ENCODE measurements at regions not wholly inside any gene's neighbourhood (a gene's known extent, or its start where the extent isn't known, plus 50 kb on each side); places are given as distances from the start of the nearest gene placed in this dataset.
"Not testable (repeated sequence)": the region's sequence is repeated elsewhere in the genome, so short reads cannot be mapped to it uniquely, and the experiment has no call there.

DNA sequence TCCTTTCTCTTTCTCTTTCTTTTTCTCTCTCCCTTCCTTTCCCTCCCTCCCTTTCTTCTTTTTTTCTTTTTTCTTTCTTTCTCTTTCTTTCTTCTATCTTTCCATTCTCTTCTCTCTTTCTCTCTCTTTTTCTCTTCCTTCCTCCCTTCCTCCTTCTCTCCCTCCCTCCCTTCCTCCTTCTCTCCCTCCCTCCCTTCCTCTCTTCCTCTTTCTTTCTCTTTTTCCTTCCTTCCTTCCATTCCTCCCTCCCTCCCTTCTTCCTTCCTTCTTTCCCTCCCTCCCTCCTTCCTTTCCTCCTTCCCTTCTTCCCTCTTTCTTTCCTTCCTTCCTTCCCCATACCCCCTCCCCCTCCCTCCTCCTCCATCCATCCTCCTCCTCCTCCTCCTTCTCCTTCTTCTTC is 243.3 kb upstream of the CTNND2 start:
- TF ChIP-seq POLR2A (IDR thresholded peaks at IDR 0.05) (no peak), EP300 (IDR thresholded peaks at IDR 0.05) (no peak)
- TF ChIP-seq, protein P1, sequence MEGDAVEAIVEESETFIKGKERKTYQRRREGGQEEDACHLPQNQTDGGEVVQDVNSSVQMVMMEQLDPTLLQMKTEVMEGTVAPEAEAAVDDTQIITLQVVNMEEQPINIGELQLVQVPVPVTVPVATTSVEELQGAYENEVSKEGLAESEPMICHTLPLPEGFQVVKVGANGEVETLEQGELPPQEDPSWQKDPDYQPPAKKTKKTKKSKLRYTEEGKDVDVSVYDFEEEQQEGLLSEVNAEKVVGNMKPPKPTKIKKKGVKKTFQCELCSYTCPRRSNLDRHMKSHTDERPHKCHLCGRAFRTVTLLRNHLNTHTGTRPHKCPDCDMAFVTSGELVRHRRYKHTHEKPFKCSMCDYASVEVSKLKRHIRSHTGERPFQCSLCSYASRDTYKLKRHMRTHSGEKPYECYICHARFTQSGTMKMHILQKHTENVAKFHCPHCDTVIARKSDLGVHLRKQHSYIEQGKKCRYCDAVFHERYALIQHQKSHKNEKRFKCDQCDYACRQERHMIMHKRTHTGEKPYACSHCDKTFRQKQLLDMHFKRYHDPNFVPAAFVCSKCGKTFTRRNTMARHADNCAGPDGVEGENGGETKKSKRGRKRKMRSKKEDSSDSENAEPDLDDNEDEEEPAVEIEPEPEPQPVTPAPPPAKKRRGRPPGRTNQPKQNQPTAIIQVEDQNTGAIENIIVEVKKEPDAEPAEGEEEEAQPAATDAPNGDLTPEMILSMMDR (IDR thresholded peaks at IDR 0.05), result no peak

DNA sequence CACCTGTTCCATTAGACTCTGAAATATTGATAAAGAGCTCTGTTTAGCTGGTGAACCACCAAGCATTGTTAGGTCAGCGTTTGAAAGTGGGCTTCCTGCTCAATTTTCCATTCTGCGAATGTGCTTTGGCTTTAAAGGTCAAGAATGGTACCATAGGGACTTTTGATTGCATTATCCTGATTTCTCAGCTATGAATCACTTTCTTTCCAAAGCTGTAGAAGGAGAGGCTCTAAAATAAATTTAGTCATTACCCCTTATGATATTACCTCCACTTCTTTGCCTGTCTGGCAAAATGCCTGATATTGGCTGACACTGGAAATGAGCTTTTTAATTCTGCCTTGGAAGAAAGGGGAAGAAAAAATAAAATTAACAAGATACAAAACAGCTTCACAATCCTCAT is 237.2 kb upstream of the CTNND2 start:
- Histone ChIP-seq H3K4me3 (no peak overlapping the region), H3K9me3 (no peaks in the 10 kb centered on the region), H3K36me3 (no peaks in the 10 kb centered on the region), H3K27ac (no peak overlapping the region), H3K4me1 (ENCODE audit: insufficient read depth) (no peaks in the 10 kb centered on the region), H3K27me3 (no peaks in the 10 kb centered on the region)
- TF ChIP-seq EP300 (IDR thresholded peaks at IDR 0.05) (no peak), POLR2A (IDR thresholded peaks at IDR 0.05) (no peak)
- TF ChIP-seq, protein P1 (IDR thresholded peaks at IDR 0.05), result no peak
- no peak for DNase-seq
- 65 to 80% (median 74%) methylated on average over 2 of the region's 2 CpGs for WGBS, 3 donors
- intact Hi-C loops (cut with DNase I), result no loop called here

More for the DNA sequence above, 243.3 kb upstream of the CTNND2 start:
- Histone ChIP-seq H3K4me3 (no peak overlapping the region), H3K4me1 (ENCODE audit: insufficient read depth) (no peaks in the 10 kb centered on the region), H3K9me3 (no peaks in the 10 kb centered on the region), H3K36me3 (no peaks in the 10 kb centered on the region), H3K27me3 (no peaks in the 10 kb centered on the region), H3K27ac (no peak overlapping the region)
- intact Hi-C loops (cut with DNase I), result no loop called here
- DNase-seq, result no peak

DNA sequence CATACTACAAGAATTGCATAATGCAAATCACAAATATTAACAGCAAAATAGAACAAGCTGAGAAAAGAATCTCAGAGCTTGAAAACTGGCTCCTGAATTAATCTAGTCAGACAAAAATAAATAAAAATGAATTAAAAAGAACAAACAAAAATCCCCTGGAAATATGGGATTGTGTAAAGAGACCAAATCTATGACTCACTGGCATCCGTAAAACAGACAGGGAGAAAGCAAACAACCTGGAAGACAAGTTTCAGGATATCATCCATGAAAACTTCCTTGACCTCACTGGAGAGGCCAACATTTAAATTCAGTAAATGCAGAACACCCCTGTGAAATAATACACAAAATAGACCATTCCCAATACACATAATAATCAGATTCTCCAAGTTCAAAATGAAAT is 229.3 kb upstream of the CTNND2 start:
- H3K4me3 ChIP-seq, result no peak overlapping the region
- intact Hi-C loops (cut with DNase I), result no loop called here
- H3K27me3 ChIP-seq, result no peaks in the 10 kb centered on the region
- H3K4me1 ChIP-seq (ENCODE audit: insufficient read depth), result no peaks in the 10 kb centered on the region
- H3K36me3 ChIP-seq, result no peaks in the 10 kb centered on the region
- H3K9me3 ChIP-seq, result no peaks in the 10 kb centered on the region
- H3K27ac ChIP-seq, result no peak overlapping the region
- TF ChIP-seq POLR2A (IDR thresholded peaks at IDR 0.05) (no peak), EP300 (IDR thresholded peaks at IDR 0.05) (no peak)
- TF ChIP-seq, protein P1 (IDR thresholded peaks at IDR 0.05), result no peak
- DNase-seq, result no peak
- WGBS, 3 donors, result 0 to 91% (median 49%) methylated on average over 1 of the region's 1 CpG

DNA sequence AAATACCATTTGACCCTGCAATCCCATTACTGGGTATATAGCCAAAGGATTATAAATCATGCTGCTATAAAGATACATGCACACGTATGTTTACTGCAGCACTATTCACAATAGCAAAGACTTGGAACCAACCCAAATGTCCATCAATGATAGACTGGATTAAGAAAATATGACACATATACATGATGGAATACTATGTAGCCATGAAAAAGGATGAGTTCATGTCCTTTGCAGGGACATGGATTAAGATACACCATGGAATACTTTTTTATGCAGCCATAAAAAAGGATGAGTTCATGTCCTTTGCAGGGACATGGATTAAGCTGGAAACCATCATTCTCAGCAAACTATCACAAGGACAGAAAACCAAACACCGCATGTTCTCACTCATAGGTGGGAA is 226.8 kb upstream of the CTNND2 start:
- H3K27ac ChIP-seq; H3K4me1 ChIP-seq (ENCODE audit: insufficient read depth); H3K27me3 ChIP-seq; H3K36me3 ChIP-seq; intact Hi-C loops (cut with DNase I); H3K4me3 ChIP-seq; H3K9me3 ChIP-seq; DNase-seq: not testable (repeated sequence)
- 79 to 91% (median 84%) methylated on average over 2 of the region's 2 CpGs for WGBS, 3 donors

DNA sequence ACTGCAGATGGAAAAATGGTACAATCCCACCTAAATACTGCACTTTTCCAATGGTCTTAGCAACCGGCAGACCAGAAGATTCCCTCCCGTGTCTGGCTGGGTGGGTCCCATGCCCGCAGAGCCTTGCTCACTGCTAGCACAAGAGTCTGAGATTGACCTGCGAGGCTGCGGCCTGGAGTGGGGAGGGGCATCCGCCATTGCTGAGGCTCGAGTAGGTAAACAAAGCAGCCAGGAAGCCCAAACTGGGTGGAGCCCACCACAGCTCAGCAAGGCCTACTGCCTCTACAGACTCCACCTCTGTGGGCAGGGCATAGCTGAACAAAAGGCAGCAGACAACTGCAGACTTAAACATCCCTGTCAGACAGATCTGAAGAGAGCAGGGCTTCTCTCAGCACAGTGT is 221.6 kb upstream of the CTNND2 start:
- Histone ChIP-seq H3K36me3 (no peaks in the 10 kb centered on the region), H3K4me1 (ENCODE audit: insufficient read depth) (no peaks in the 10 kb centered on the region), H3K27me3 (no peaks in the 10 kb centered on the region), H3K9me3 (no peaks in the 10 kb centered on the region), H3K4me3 (no peak overlapping the region), H3K27ac (no peak overlapping the region)
- 71 to 94% (median 87%) methylated on average over 7 of the region's 7 CpGs for WGBS, 3 donors
- TF ChIP-seq, protein P1 (IDR thresholded peaks at IDR 0.05), result no peak
- TF ChIP-seq POLR2A (IDR thresholded peaks at IDR 0.05) (no peak), EP300 (IDR thresholded peaks at IDR 0.05) (no peak)
- intact Hi-C loops (cut with DNase I), result no loop called here
- no peak for DNase-seq
